GM12892 (cell line): ENCODE measurements at regions not wholly inside any gene's neighbourhood (a gene's known extent, or its start where the extent isn't known, plus 50 kb on each side); places are given as distances from the start of the nearest gene placed in this dataset.

ENCODE experiments used
- POLR2A ChIP-seq: IDR thresholded peaks from 2 replicates; pipeline ENCODE4 v1.6.1; 2011; ENCODE audit warnings: low read depth, low read length, control low read depth
- POLR2AphosphoS5 ChIP-seq: IDR thresholded peaks from 2 replicates; pipeline ENCODE4 v1.6.1; 2011; ENCODE audit warnings: low read depth, low read length, control low read depth

- TF ChIP-seq POLR2AphosphoS5 = no peak
- no peak for TF ChIP-seq POLR2A
Observed at GRCh38 chr1:101522486-101522885, 285.7 kb downstream of the S1PR1 start.
